Right cardiac atrium (tissue), 5 donors: ENCODE measurements at regions not wholly inside any gene's neighbourhood (a gene's known extent, or its start where the extent isn't known, plus 50 kb on each side); places are given as distances from the start of the nearest gene placed in this dataset.
"Not testable (repeated sequence)": the region's sequence is repeated elsewhere in the genome, so short reads cannot be mapped to it uniquely, and the experiment has no call there.

ENCODE experiments used
- ATAC-seq, 2 donors: fragments of 200-7000 bp; cut with Tn5 transposase; one replicate each; pipeline versions ENCODE4 v1.8.0 to v1.9.1; 2020; ENCODE audit warnings: moderate library complexity in 2 of 2, mild to moderate bottlenecking in 1 of 2
- DNase-seq, 3 donors: peaks; one replicate each; pipeline ENCODE4 v3.0.0-alpha.2; 2020
- H3K27ac ChIP-seq: one replicate; pipeline ENCODE4 v1.5.1; 2013; ENCODE audit warnings: mild to moderate bottlenecking, low read length, control low read depth, moderate library complexity
- H3K27me3 ChIP-seq: one replicate; pipeline ENCODE4 v1.6.1; 2013; ENCODE audit not compliant: control insufficient read depth, insufficient read depth
- H3K4me1 ChIP-seq: one replicate; pipeline ENCODE4 v1.6.1; 2013; ENCODE audit warnings: low read length; ENCODE audit not compliant: control insufficient read depth, insufficient read depth
- H3K4me3 ChIP-seq: one replicate; pipeline ENCODE4 v1.5.1; 2013; ENCODE audit warnings: low read length, control low read depth
- H3K9me3 ChIP-seq: one replicate; pipeline ENCODE4 v1.6.1; 2013; ENCODE audit warnings: low read length; ENCODE audit not compliant: control insufficient read depth
- WGBS: extraction: QIAGEN DNeasy Blood & Tissue Kit; methylation state at CpG from one replicate; pipeline ENCODE4 v1.1.7; 2013; 5-methylcytosine and 5-hydroxymethylcytosine counted together
- intact Hi-C, 4 donors: fragments of 100-400 bp; cut with DNase I; formaldehyde crosslinking; loops; one replicate each; pipeline versions ENCODE4 v1.11.0 to v1.14.0; 2022 to 2023
- donor health status: healthy with polysubstance abuse.
- donor health status: DM: no; HTN: yes; CAD: no.
- donor health status: DM: no; HTN: no; CAD: no.
- donor health status: DM: no; HTN: yes; CAD: no; lungs with severe emphysema.
- donor health status: DM: yes; HTN: yes; CAD: no.

GRCh38 chr6:167552258-167552630, 227.4 kb downstream of the TTLL2 start:
- 96% methylated on average over 15 of the region's 15 CpGs for WGBS
- ATAC-seq = no peak
- intact Hi-C loops = no loop called here

GRCh38 chr6:167552961-167553735, 228.3 kb downstream of the TTLL2 start:
- DNase-seq (no peak), ATAC-seq (no peak)
- H3K4me1 ChIP-seq = peaks cover 10% of the 10 kb centered on the region
- H3K27ac ChIP-seq = no peak overlapping the region
- H3K4me3 ChIP-seq = no peak overlapping the region
- H3K27me3 ChIP-seq = no peaks in the 10 kb centered on the region
- intact Hi-C loops = no loop called here
- 85% methylated on average over 19 of the region's 19 CpGs for WGBS
- H3K9me3 ChIP-seq = no peaks in the 10 kb centered on the region

More at GRCh38 chr6:167552258-167552630, 227.4 kb downstream of the TTLL2 start:
- no peak overlapping the region for H3K4me3 ChIP-seq
- H3K27ac ChIP-seq = no peak overlapping the region
- DNase-seq = no peak
- no peaks in the 10 kb centered on the region for H3K27me3 ChIP-seq
- no peaks in the 10 kb centered on the region for H3K9me3 ChIP-seq
- peaks cover 10% of the 10 kb centered on the region for H3K4me1 ChIP-seq

- H3K9me3 ChIP-seq = no peaks in the 10 kb centered on the region
- no peak overlapping the region for H3K4me3 ChIP-seq
- no peaks in the 10 kb centered on the region for H3K27me3 ChIP-seq
- WGBS = 86% methylated on average over 9 of the region's 9 CpGs
- intact Hi-C loops = no loop called here
- ATAC-seq = no peak
- peaks cover 10% of the 10 kb centered on the region for H3K4me1 ChIP-seq
- no peak for DNase-seq
- no peak overlapping the region for H3K27ac ChIP-seq
These were observed 228.8 kb downstream of the TTLL2 start for GRCh38 chr6:167553736-167554119.

- intact Hi-C loops = no loop called here
- Histone ChIP-seq H3K27me3 (no peaks in the 10 kb centered on the region), H3K4me3 (no peak overlapping the region), H3K4me1 (peaks cover 10% of the 10 kb centered on the region), H3K9me3 (no peaks in the 10 kb centered on the region), H3K27ac (no peak overlapping the region)
- 90% methylated on average over 11 of the region's 11 CpGs for WGBS
- DNase-seq (no peak), ATAC-seq (no peak)
These were observed 230.0 kb downstream of the TTLL2 start for GRCh38 chr6:167554854-167555253.

GRCh38 chr6:167555836-167556235, 230.9 kb downstream of the TTLL2 start:
- no peak for ATAC-seq
- DNase-seq = no peak
- Histone ChIP-seq H3K27me3 (no peaks in the 10 kb centered on the region), H3K4me1 (peaks cover 7% of the 10 kb centered on the region), H3K9me3 (no peaks in the 10 kb centered on the region), H3K4me3 (no peak overlapping the region), H3K27ac (no peak overlapping the region)
- intact Hi-C loops = no loop called here

GRCh38 chr6:167557675-167558074, 232.8 kb downstream of the TTLL2 start:
- intact Hi-C loops = no loop called here
- 89% methylated on average over 5 of the region's 5 CpGs for WGBS
- DNase-seq (no peak), ATAC-seq (no peak)
- H3K9me3 ChIP-seq = no peaks in the 10 kb centered on the region
- no peaks in the 10 kb centered on the region for H3K4me1 ChIP-seq
- H3K27ac ChIP-seq = no peak overlapping the region
- H3K4me3 ChIP-seq = no peak overlapping the region
- no peaks in the 10 kb centered on the region for H3K27me3 ChIP-seq

GRCh38 chr6:167558246-167559177, 233.6 kb downstream of the TTLL2 start:
- no peaks in the 10 kb centered on the region for H3K9me3 ChIP-seq
- no peaks in the 10 kb centered on the region for H3K27me3 ChIP-seq
- no peak overlapping the region for H3K4me3 ChIP-seq
- DNase-seq (no peak), ATAC-seq (peak; percentile 75 to 88)
- intact Hi-C loops = no loop called here
- H3K27ac ChIP-seq = no peak overlapping the region
- WGBS = 59% methylated on average over 14 of the region's 14 CpGs
- H3K4me1 ChIP-seq = no peaks in the 10 kb centered on the region

- H3K9me3 ChIP-seq = no peaks in the 10 kb centered on the region
- ATAC-seq (peak; percentile 19 to 29), DNase-seq (no peak)
- H3K4me1 ChIP-seq = no peaks in the 10 kb centered on the region
- no peak overlapping the region for H3K27ac ChIP-seq
- H3K27me3 ChIP-seq = no peaks in the 10 kb centered on the region
- no peak overlapping the region for H3K4me3 ChIP-seq
- intact Hi-C loops = no loop called here
- WGBS = 70% methylated on average over 15 of the region's 15 CpGs
These were observed 235.0 kb downstream of the TTLL2 start for GRCh38 chr6:167559675-167560479.

GRCh38 chr6:167560673-167561569, 236.0 kb downstream of the TTLL2 start:
- intact Hi-C loops = no loop called here
- H3K9me3 ChIP-seq = no peaks in the 10 kb centered on the region
- H3K27me3 ChIP-seq = no peaks in the 10 kb centered on the region
- peaks cover 5% of the 10 kb centered on the region for H3K4me1 ChIP-seq
- H3K27ac ChIP-seq = no peak overlapping the region
- ATAC-seq (no peak), DNase-seq (no peak)
- H3K4me3 ChIP-seq = no peak overlapping the region
- 89% methylated on average over 13 of the region's 13 CpGs for WGBS

- not testable (repeated sequence) for ATAC-seq, H3K4me1 ChIP-seq
- 87% methylated on average over 6 of the region's 6 CpGs for WGBS
These were observed 238.0 kb downstream of the TTLL2 start for GRCh38 chr6:167562862-167563261.

More at GRCh38 chr6:167562862-167563261, 238.0 kb downstream of the TTLL2 start:
- DNase-seq, H3K4me3 ChIP-seq, H3K27ac ChIP-seq, H3K27me3 ChIP-seq, intact Hi-C loops, H3K9me3 ChIP-seq: not testable (repeated sequence)
